GM12878 (cell line): ENCODE measurements at regions not wholly inside any gene's neighbourhood (a gene's known extent, or its start where the extent isn't known, plus 50 kb on each side); places are given as distances from the start of the nearest gene placed in this dataset.

ENCODE experiments used
- ATAC-seq: fragments of 200-7000 bp; cut with Tn5 transposase; 3 replicates; pipeline ENCODE4 v1.9.1; 2020; ENCODE audit warnings: mild to moderate bottlenecking, moderate library complexity
- BruUV-seq: library from RNA; stranded (reverse); fragments of 400-500 nt; replicated peaks from 2 replicates; lab custom pipeline; 2021; lab: Mats Ljungman, UMichigan
- CTCF ChIA-PET: fragments of 300-600 bp; sonication (Branson Sonifier 250); formaldehyde crosslinking; extraction: SDS; loops from one replicate; lab custom pipeline; 2021; ENCODE audit warnings: inconsistent platforms; lab: Yijun Ruan, JAX
- POLR2A ChIA-PET: fragments of 350-600 bp; formaldehyde crosslinking; extraction: SDS; loops from one replicate; lab custom pipeline; 2021; ENCODE audit warnings: inconsistent platforms; lab: Charles Lee
- RAD21 ChIA-PET: fragments of 300-600 bp; sonication (Branson Sonifier 250); formaldehyde crosslinking; loops from one replicate; lab custom pipeline; 2023; ENCODE audit warnings: antibody characterized with exemption; ENCODE audit not compliant: unreplicated experiment; lab: Charles Lee
- SMC1A ChIA-PET: fragments of 300-600 bp; sonication (Branson Sonifier 250); formaldehyde crosslinking; loops from one replicate; lab custom pipeline; 2023; ENCODE audit not compliant: unreplicated experiment, uncharacterized antibody; lab: Charles Lee
- DNase-seq: peaks from one replicate; pipeline ENCODE4 v3.0.0-alpha.2; 2011; ENCODE audit warnings: low read depth, low spot score
- FAIRE-seq: peaks from 3 replicates; lab custom pipeline; 2011; peaks lifted over from hg19 to GRCh38; lab: Jason Lieb, UNC
- H2AFZ ChIP-seq: 2 replicates; pipeline ENCODE4 v1.6.0; 2011; ENCODE audit warnings: low read depth, low read length, control low read depth; ENCODE audit not compliant: control insufficient read depth
- H3K27ac ChIP-seq: 2 replicates; pipeline ENCODE4 v1.5.1; 2011; ENCODE audit warnings: control low read depth; ENCODE audit not compliant: control insufficient read depth, insufficient read depth
- H3K27me3 ChIP-seq, 2 experiments: replicated peaks in 1 of 2; 2 replicates each; pipeline versions ENCODE4 v1.6.0 to v1.6.1; 2011; ENCODE audit warnings: low read length in 1 of 2; ENCODE audit not compliant: control insufficient read depth in 2 of 2, insufficient read depth in 2 of 2
- H3K36me3 ChIP-seq, 2 experiments: 2 replicates each; pipeline ENCODE4 v1.5.1; 2011; ENCODE audit warnings: low read length in 1 of 2; ENCODE audit not compliant: control insufficient read depth in 2 of 2, insufficient read depth in 2 of 2
- H3K4me1 ChIP-seq: 2 replicates; pipeline ENCODE4 v1.6.1; 2011; ENCODE audit warnings: mild to moderate bottlenecking, low read length, moderate library complexity, mixed read lengths; ENCODE audit not compliant: control insufficient read depth, insufficient read depth
- H3K4me2 ChIP-seq: 2 replicates; pipeline ENCODE4 v1.6.0; 2011; ENCODE audit warnings: control low read depth; ENCODE audit not compliant: control insufficient read depth, insufficient read depth
- H3K4me3 ChIP-seq: fragments of 200-600 bp; sonication (generic); 2 replicates; pipeline ENCODE4 v1.5.1; 2016
- H3K79me2 ChIP-seq: 2 replicates; pipeline ENCODE4 v1.6.0; 2011; ENCODE audit warnings: low read length; ENCODE audit not compliant: control insufficient read depth, insufficient read depth
- H3K9ac ChIP-seq: 2 replicates; pipeline ENCODE4 v1.8.0; 2011; ENCODE audit warnings: low read length, control low read depth, mixed read lengths; ENCODE audit not compliant: control insufficient read depth, insufficient read depth
- H3K9me3 ChIP-seq: replicated peaks from 3 replicates; pipeline ENCODE4 v1.5.1; 2011; ENCODE audit warnings: mild to moderate bottlenecking, low read length; ENCODE audit not compliant: control insufficient read depth, insufficient read depth
- H4K20me1 ChIP-seq: 2 replicates; pipeline ENCODE4 v1.6.0; 2011; ENCODE audit not compliant: control insufficient read depth, insufficient read depth
- CBX3 ChIP-seq: fragments of 200-600 bp; sonication (generic); IDR thresholded peaks from 2 replicates; pipeline ENCODE4 v1.6.1; 2016; ENCODE audit warnings: low read depth, borderline replicate concordance
- CEBPB ChIP-seq, 2 experiments: fragments of 150-350 bp in 1 of 2; IDR thresholded peaks; 2 replicates each; pipeline ENCODE4 v1.6.1; 2012 to 2014; ENCODE audit warnings: low read depth in 2 of 2, low read length in 2 of 2, borderline replicate concordance in 1 of 2, inconsistent platforms in 1 of 2
- NFIC ChIP-seq: IDR thresholded peaks from 2 replicates; pipeline ENCODE4 v1.6.1; 2012; ENCODE audit warnings: low read depth, mild to moderate bottlenecking, inconsistent platforms, low read length, moderate library complexity
- RAD51 ChIP-seq: fragments of 450-650 bp; IDR thresholded peaks from 2 replicates; pipeline ENCODE4 v1.6.1; 2016; ENCODE audit warnings: moderate library complexity, mild to moderate bottlenecking, inconsistent platforms
- RUNX3 ChIP-seq: IDR thresholded peaks from 2 replicates; pipeline ENCODE4 v1.6.1; 2012; ENCODE audit warnings: low read length, inconsistent platforms
- SP1 ChIP-seq: IDR thresholded peaks from one replicate; pipeline ENCODE4 v1.6.1; 2011; ENCODE audit warnings: low read depth, low read length
- SPI1 ChIP-seq: IDR thresholded peaks from 2 replicates; pipeline ENCODE4 v1.6.1; 2011; ENCODE audit warnings: low read depth, mild to moderate bottlenecking, low read length, moderate library complexity, borderline replicate concordance; ENCODE audit not compliant: insufficient read depth
- WGBS: methylation state at CpG from one replicate; pipeline ENCODE4 v1.1.6; 2016; ENCODE audit warnings: low lambda C conversion rate; ENCODE audit not compliant: insufficient replicate concordance, insufficient coverage; ENCODE audit errors: missing lambda C conversion rate; 5-methylcytosine and 5-hydroxymethylcytosine counted together
- in situ Hi-C: fragments of 300-500 bp; cut with MboI; formaldehyde crosslinking; loops from 9 replicates; pipeline ENCODE4 v1.14.3; 2018; ENCODE audit warnings: mixed read lengths
- intact Hi-C: fragments of 100-400 bp; cut with micrococcal nuclease; formaldehyde crosslinking; loops from one replicate; pipeline ENCODE4 v1.14.2; 2022; ENCODE audit not compliant: unreplicated experiment

DNA sequence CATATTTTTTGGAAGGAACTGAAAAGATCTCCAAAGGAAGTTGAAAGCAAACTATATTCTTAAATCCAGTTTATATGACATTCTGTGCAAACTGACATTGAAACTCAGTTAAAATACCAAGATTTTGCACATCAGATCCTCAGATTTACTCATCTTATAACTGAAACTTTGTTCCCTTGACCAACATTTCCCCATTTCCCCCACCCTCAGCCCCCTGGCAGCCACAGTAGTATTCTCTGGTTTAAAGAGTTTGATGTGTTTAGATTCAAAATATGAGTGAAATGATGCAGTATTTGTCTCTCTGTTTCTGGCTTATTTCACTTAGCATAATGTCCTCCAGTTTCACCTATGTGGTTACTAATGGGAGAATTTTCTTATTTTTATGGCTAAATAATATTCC lies 99.2 kb upstream of the ITGA4 start (continued):
- TF ChIP-seq CEBPB (IDR thresholded peaks at IDR 0.05; ENCODE audit: borderline replicate concordance in 1 of 2, low read depth in 2 of 2, low read length in 2 of 2) (peak in 1 of 2 experiments; percentile 52; a peak in 1 of 4 replicates), SPI1 (no peak), RUNX3 (peak; percentile 91), NFIC (peak; percentile 87)

DNA sequence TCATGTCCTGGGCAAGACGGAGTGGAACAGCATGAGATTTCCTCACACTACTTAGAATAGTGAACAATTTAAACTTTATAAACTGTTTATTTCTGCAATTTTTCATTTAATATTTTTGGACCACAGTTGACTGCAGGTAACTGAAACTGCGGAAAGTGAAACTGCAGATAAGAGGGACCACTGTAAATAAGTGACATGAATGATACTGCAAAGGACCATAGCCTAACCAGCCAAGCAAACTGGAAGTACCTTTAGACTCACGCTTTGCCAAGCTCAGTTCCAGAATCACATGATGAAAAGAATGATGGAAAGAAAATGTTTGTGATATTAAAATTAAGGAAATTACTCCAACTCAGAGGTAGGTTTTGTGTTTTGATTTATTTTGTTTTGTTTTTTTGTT lies 94.6 kb upstream of the ITGA4 start:
- H3K4me1 ChIP-seq: peaks cover 8% of the 10 kb centered on the region
- ChIA-PET RAD21 (interaction anchor here (0.8 to 1.6 kb wide), 2 partner anchors 10 to 43 kb away, joined by 3 to 4 read pairs; no protein-coding TSS in a partner anchor), SMC1A (interaction anchor here (0.8 to 2.2 kb wide), 12 partner anchors 7 to 257 kb away, joined by 3 to 11 read pairs (median 4); no protein-coding TSS in a partner anchor), POLR2A (no interaction called here), CTCF (interaction anchor here (1.0 to 2.3 kb wide), 3 partner anchors 9 to 12 kb away, joined by 3 to 7 read pairs (median 7); no protein-coding TSS in a partner anchor)
- no peak overlapping the region for H3K4me3 ChIP-seq
- no TSS peak for BruUV-seq
- H3K36me3 ChIP-seq: no peaks in the 10 kb centered on the region
- no peak overlapping the region for H2AFZ ChIP-seq
- no peak for FAIRE-seq
- WGBS: 95% methylated on average over 3 of the region's 3 CpGs
- in situ Hi-C loops (no loop called here), intact Hi-C loops (no loop called here)
- H3K27ac ChIP-seq: no peak overlapping the region
- no peaks in the 10 kb centered on the region for H3K79me2 ChIP-seq
- H4K20me1 ChIP-seq: no peaks in the 10 kb centered on the region
- no peak overlapping the region for H3K9ac ChIP-seq
- no peaks in the 10 kb centered on the region for H3K27me3 ChIP-seq
- H3K9me3 ChIP-seq: no peaks in the 10 kb centered on the region
- no peak for DNase-seq
- no peak overlapping the region for H3K4me2 ChIP-seq
- ATAC-seq: no peak
- TF ChIP-seq RAD51: no peak
- TF ChIP-seq CBX3: no peak
- TF ChIP-seq SP1: no peak
